Liver (tissue), 7 donors: ENCODE measurements at regions not wholly inside any gene's neighbourhood (a gene's known extent, or its start where the extent isn't known, plus 50 kb on each side); places are given as distances from the start of the nearest gene placed in this dataset.

Experiments used
- DNase-seq: peaks from one replicate; pipeline ENCODE4 v3.0.0-alpha.2; 2017; ENCODE audit warnings: low spot score
- H3K27ac ChIP-seq, 2 donors: one replicate each; pipeline ENCODE4 v1.7.0; 2013; ENCODE audit warnings: inconsistent platforms in 2 of 2, low read length in 2 of 2, control low read depth in 1 of 2, low read depth in 1 of 2, mild to moderate bottlenecking in 1 of 2
- H3K27me3 ChIP-seq, 4 donors: one replicate each; pipeline versions ENCODE4 v1.6.1 to v1.7.0; 2013; ENCODE audit warnings: low read length in 3 of 4, inconsistent platforms in 1 of 4, mild to moderate bottlenecking in 1 of 4, moderate library complexity in 1 of 4; ENCODE audit not compliant: control insufficient read depth in 4 of 4, insufficient read depth in 4 of 4
- H3K36me3 ChIP-seq, 4 donors: one replicate each; pipeline versions ENCODE4 v1.6.1 to v1.7.0; 2013; ENCODE audit warnings: low read length in 3 of 4, mild to moderate bottlenecking in 3 of 4, low read depth in 1 of 4, moderate library complexity in 1 of 4; ENCODE audit not compliant: control insufficient read depth in 4 of 4, insufficient read depth in 3 of 4
- H3K4me1 ChIP-seq, 4 donors: one replicate each; pipeline versions ENCODE4 v1.6.1 to v1.7.0; 2013; ENCODE audit warnings: low read length in 3 of 4, mild to moderate bottlenecking in 3 of 4, moderate library complexity in 1 of 4; ENCODE audit not compliant: control insufficient read depth in 4 of 4, insufficient read depth in 4 of 4
- H3K4me3 ChIP-seq, 3 donors: one replicate each; pipeline versions ENCODE4 v1.6.1 to v1.7.0; 2013; ENCODE audit warnings: low read length in 3 of 3, control low read depth in 1 of 3, low read depth in 1 of 3, mild to moderate bottlenecking in 1 of 3
- H3K9ac ChIP-seq, 2 donors: one replicate each; pipeline ENCODE4 v1.7.0; 2013; ENCODE audit warnings: low read length in 2 of 2, mild to moderate bottlenecking in 2 of 2, moderate library complexity in 2 of 2, control low read depth in 1 of 2, low read depth in 1 of 2
- H3K9me3 ChIP-seq, 4 donors: one replicate each; pipeline versions ENCODE4 v1.6.1 to v1.7.0; 2013; ENCODE audit warnings: low read length in 3 of 4; ENCODE audit not compliant: control insufficient read depth in 4 of 4
- FOXA1 ChIP-seq: IDR thresholded peaks from 2 replicates; pipeline ENCODE4 v1.6.1; 2016; ENCODE audit warnings: antibody characterized with exemption
- FOXA2 ChIP-seq: IDR thresholded peaks from 2 replicates; pipeline ENCODE4 v1.6.1; 2016; ENCODE audit warnings: antibody characterized with exemption
- GABPA ChIP-seq, 2 donors: IDR thresholded peaks in 1 of 2; conservative IDR thresholded peaks in 1 of 2; 2 replicates each; pipeline ENCODE4 v1.6.1; 2016; ENCODE audit warnings: antibody characterized with exemption in 2 of 2, mild to moderate bottlenecking in 1 of 2, moderate library complexity in 1 of 2
- HNF4A ChIP-seq, 2 donors: conservative IDR thresholded peaks; 2 replicates each; pipeline ENCODE4 v1.6.1; 2016; ENCODE audit warnings: antibody characterized with exemption in 2 of 2, mild to moderate bottlenecking in 2 of 2
- HNF4G ChIP-seq: IDR thresholded peaks from 2 replicates; pipeline ENCODE4 v1.6.1; 2016; ENCODE audit warnings: antibody characterized with exemption
- JUND ChIP-seq, 2 donors: IDR thresholded peaks; 2 replicates each; pipeline ENCODE4 v1.6.1; 2016; ENCODE audit warnings: antibody characterized with exemption in 2 of 2
- NR2F2 ChIP-seq: IDR thresholded peaks from 2 replicates; pipeline ENCODE4 v1.6.1; 2016; ENCODE audit warnings: antibody characterized with exemption
- RAD21 ChIP-seq, 2 donors: IDR thresholded peaks; 2 replicates each; pipeline ENCODE4 v1.6.1; 2016; ENCODE audit warnings: antibody characterized with exemption in 2 of 2, mild to moderate bottlenecking in 2 of 2
- RXRA ChIP-seq, 2 donors: IDR thresholded peaks; 2 replicates each; pipeline ENCODE4 v1.6.1; 2017 to 2018; ENCODE audit warnings: antibody characterized with exemption in 2 of 2, mild to moderate bottlenecking in 1 of 2
- SP1 ChIP-seq: IDR thresholded peaks from 2 replicates; pipeline ENCODE4 v1.6.1; 2018; ENCODE audit warnings: antibody characterized with exemption, mild to moderate bottlenecking
- TAF1 ChIP-seq: conservative IDR thresholded peaks from 2 replicates; pipeline ENCODE4 v1.6.1; 2016; ENCODE audit warnings: antibody characterized with exemption, mild to moderate bottlenecking
- YY1 ChIP-seq: IDR thresholded peaks from 2 replicates; pipeline ENCODE4 v1.6.1; 2016; ENCODE audit warnings: antibody characterized with exemption, mild to moderate bottlenecking
- TF ChIP-seq, protein P1 (sequence below): IDR thresholded peaks from 2 replicates; pipeline ENCODE4 v1.6.1; 2016; ENCODE audit warnings: antibody characterized with exemption
- TF ChIP-seq, protein P2 (sequence below): fragments of 150-350 bp; IDR thresholded peaks from 2 replicates; pipeline ENCODE4 v1.5.1; 2017; ENCODE audit warnings: improper control_type of control experiment, low read depth, low read length; ENCODE audit not compliant: missing input control
- TF ChIP-seq, protein P3 (sequence below): IDR thresholded peaks from 2 replicates; pipeline ENCODE4 v1.6.1; 2016; ENCODE audit warnings: antibody characterized with exemption, mild to moderate bottlenecking
- TF ChIP-seq, protein P4 (sequence below): IDR thresholded peaks from 2 replicates; pipeline ENCODE4 v1.6.1; 2016; ENCODE audit warnings: antibody characterized with exemption
- TF ChIP-seq, protein P5 (sequence below): IDR thresholded peaks from 2 replicates; pipeline ENCODE4 v1.6.1; 2016; ENCODE audit warnings: antibody characterized with exemption
- donor health status: healthy.
- donor health status: healthy.
- donor health status: healthy.
- donor health status: healthy.

DNA sequence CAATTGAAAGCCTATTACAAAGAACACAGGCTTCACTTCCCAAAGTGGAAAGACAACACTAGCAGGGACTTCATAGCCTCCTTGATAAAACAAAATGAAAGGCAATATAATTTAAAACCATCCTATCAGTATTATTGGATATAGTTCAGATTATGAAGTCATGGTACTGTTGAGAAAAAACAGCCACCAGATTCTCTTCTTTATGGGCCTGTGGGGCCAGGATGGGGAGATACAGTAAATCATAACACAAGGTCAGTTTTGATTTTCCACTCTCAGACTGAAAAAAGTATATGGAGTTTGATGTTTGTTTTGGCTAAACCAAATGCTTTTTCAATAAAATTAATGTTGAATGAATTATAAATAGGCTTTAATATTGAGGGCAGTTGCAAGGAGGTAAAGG is 129.1 kb downstream of the BCL2L11 start:
- Histone ChIP-seq H3K36me3 (no peaks in the 10 kb centered on the region), H3K9me3 (no peaks in the 10 kb centered on the region), H3K4me3 (no peak overlapping the region), H3K27me3 (no peaks in the 10 kb centered on the region), H3K27ac (no peak overlapping the region), H3K4me1 (peaks cover 0 to 5% (median 1%) of the 10 kb centered on the region in 4 donors), H3K9ac (no peak overlapping the region)
- TF ChIP-seq, protein P1, sequence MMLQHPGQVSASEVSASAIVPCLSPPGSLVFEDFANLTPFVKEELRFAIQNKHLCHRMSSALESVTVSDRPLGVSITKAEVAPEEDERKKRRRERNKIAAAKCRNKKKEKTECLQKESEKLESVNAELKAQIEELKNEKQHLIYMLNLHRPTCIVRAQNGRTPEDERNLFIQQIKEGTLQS, result no peak
- no peak for TF ChIP-seq YY1
- TF ChIP-seq FOXA2, result no peak
- TF ChIP-seq HNF4A (conservative IDR thresholded peaks at IDR 0.05), result no peak
- no peak for TF ChIP-seq RAD21 (IDR thresholded peaks at IDR 0.05)
- no peak for TF ChIP-seq JUND (IDR thresholded peaks at IDR 0.05)
- TF ChIP-seq FOXA1, result no peak
- TF ChIP-seq, protein P2, sequence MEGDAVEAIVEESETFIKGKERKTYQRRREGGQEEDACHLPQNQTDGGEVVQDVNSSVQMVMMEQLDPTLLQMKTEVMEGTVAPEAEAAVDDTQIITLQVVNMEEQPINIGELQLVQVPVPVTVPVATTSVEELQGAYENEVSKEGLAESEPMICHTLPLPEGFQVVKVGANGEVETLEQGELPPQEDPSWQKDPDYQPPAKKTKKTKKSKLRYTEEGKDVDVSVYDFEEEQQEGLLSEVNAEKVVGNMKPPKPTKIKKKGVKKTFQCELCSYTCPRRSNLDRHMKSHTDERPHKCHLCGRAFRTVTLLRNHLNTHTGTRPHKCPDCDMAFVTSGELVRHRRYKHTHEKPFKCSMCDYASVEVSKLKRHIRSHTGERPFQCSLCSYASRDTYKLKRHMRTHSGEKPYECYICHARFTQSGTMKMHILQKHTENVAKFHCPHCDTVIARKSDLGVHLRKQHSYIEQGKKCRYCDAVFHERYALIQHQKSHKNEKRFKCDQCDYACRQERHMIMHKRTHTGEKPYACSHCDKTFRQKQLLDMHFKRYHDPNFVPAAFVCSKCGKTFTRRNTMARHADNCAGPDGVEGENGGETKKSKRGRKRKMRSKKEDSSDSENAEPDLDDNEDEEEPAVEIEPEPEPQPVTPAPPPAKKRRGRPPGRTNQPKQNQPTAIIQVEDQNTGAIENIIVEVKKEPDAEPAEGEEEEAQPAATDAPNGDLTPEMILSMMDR, result no peak
- TF ChIP-seq, protein P3, sequence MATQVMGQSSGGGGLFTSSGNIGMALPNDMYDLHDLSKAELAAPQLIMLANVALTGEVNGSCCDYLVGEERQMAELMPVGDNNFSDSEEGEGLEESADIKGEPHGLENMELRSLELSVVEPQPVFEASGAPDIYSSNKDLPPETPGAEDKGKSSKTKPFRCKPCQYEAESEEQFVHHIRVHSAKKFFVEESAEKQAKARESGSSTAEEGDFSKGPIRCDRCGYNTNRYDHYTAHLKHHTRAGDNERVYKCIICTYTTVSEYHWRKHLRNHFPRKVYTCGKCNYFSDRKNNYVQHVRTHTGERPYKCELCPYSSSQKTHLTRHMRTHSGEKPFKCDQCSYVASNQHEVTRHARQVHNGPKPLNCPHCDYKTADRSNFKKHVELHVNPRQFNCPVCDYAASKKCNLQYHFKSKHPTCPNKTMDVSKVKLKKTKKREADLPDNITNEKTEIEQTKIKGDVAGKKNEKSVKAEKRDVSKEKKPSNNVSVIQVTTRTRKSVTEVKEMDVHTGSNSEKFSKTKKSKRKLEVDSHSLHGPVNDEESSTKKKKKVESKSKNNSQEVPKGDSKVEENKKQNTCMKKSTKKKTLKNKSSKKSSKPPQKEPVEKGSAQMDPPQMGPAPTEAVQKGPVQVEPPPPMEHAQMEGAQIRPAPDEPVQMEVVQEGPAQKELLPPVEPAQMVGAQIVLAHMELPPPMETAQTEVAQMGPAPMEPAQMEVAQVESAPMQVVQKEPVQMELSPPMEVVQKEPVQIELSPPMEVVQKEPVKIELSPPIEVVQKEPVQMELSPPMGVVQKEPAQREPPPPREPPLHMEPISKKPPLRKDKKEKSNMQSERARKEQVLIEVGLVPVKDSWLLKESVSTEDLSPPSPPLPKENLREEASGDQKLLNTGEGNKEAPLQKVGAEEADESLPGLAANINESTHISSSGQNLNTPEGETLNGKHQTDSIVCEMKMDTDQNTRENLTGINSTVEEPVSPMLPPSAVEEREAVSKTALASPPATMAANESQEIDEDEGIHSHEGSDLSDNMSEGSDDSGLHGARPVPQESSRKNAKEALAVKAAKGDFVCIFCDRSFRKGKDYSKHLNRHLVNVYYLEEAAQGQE, result no peak
- TF ChIP-seq, protein P4, sequence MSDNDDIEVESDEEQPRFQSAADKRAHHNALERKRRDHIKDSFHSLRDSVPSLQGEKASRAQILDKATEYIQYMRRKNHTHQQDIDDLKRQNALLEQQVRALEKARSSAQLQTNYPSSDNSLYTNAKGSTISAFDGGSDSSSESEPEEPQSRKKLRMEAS, result no peak
- TF ChIP-seq SP1, result no peak
- TF ChIP-seq TAF1, result no peak
- no peak for TF ChIP-seq HNF4G
- TF ChIP-seq NR2F2, result no peak
- no peak for TF ChIP-seq GABPA (IDR thresholded peaks at IDR 0.05 in 1 of 2, conservative IDR thresholded peaks at IDR 0.05 in 1 of 2)
- TF ChIP-seq, protein P5, sequence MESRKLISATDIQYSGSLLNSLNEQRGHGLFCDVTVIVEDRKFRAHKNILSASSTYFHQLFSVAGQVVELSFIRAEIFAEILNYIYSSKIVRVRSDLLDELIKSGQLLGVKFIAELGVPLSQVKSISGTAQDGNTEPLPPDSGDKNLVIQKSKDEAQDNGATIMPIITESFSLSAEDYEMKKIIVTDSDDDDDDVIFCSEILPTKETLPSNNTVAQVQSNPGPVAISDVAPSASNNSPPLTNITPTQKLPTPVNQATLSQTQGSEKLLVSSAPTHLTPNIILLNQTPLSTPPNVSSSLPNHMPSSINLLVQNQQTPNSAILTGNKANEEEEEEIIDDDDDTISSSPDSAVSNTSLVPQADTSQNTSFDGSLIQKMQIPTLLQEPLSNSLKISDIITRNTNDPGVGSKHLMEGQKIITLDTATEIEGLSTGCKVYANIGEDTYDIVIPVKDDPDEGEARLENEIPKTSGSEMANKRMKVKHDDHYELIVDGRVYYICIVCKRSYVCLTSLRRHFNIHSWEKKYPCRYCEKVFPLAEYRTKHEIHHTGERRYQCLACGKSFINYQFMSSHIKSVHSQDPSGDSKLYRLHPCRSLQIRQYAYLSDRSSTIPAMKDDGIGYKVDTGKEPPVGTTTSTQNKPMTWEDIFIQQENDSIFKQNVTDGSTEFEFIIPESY, result no peak
- TF ChIP-seq RXRA (IDR thresholded peaks at IDR 0.05), result no peak
- no peak for DNase-seq
